ENCODE measurements at regions not wholly inside any gene's neighbourhood (a gene's known extent, or its start where the extent isn't known, plus 50 kb on each side); places are given as distances from the start of the nearest gene placed in this dataset.
"Not testable (repeated sequence)": the region's sequence is repeated elsewhere in the genome, so short reads cannot be mapped to it uniquely, and the experiment has no call there.

DNA sequence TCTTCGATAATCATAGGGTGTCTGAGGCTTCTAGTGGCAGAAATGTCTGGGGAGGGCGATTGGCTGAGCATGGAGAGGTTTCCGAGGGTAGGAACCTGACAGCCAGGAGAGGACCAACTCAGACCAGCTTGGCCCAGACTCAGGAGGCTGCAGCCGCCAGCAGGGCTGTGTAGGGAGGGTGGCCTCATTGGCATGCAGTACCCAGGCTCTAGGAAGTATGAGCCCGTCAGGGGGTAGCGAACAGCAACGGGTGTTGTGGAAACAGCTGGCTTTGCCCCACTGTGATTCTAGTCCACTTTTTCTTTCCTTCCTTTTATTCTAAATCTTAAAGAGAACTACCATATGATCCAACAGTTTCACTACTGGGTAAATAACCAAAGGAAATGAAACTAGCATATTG, 103.3 kb downstream of the DIRAS3 start:
- DNase-seq (ENCODE audit: low spot score) = no peak

DNA sequence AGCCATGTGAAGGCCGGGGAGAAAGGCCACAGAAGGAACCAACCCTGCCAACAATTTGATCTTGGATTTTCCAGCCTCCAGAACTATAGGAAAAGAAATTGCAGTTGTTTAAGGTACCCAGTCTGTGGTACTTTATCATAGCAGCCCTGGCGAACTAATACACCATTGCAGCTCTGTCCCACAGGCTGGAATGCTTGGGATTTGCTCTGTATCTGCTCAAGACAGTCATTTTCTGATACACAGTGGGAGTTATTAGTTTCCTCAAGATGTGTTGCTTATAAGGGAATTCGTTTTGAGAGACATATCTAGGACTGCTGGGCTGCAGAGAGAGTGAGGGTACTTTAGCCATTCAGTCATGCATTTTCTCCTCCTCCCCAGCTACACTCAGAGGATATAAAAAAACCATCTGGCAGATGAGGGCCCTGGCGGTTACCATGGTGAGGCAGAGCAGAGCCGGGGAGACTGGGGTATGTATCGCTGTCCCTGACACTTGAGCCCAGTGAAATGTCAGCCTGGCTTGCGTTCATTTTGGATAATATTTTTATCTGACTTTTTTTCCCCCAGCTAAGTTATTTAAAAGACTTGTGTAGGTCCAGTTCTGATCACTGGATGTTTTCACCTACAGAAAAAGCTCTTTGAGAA, 104.6 kb downstream of the DIRAS3 start:
- DNase-seq (ENCODE audit: low spot score) = no peak

DNA sequence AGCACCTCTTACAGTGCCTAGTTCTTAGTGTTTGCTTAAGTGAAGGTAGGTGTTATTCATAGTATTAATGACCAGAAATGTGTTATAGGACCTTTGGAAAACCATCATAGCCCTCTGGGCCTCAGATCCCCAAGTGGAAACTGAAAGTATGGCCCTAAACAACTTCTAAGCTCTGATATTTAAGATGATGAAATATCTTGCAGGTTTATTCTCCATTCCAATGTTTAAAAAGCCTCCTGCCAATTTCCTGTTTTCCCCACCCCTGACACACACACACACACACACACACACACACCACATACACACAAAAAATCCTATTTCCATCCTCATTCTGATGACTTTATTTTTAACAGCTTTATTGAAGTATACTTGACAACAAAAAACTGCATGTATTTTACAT, 108.2 kb downstream of the DIRAS3 start:
- no peak for DNase-seq (ENCODE audit: low spot score)

DNA sequence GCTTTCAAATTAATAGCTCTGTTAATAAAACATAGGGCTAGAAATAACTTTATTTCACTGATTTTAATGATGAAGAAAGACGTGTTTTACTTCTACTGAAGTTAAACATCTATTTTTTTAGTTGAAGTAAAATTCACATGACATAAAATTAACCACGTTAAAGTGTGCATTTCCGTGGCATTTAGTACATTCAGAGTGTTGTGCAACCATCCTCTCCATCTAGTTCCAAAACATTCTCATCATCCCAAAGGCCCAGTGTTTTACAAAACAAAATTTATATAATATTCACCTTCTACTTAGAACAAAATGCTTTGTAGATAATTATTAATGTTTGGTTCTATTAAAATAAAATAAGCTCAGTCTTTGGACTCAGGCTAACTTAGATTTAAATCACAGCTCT, 108.5 kb upstream of the GNG12 start:
- no peak for DNase-seq (ENCODE audit: low spot score)

DNA sequence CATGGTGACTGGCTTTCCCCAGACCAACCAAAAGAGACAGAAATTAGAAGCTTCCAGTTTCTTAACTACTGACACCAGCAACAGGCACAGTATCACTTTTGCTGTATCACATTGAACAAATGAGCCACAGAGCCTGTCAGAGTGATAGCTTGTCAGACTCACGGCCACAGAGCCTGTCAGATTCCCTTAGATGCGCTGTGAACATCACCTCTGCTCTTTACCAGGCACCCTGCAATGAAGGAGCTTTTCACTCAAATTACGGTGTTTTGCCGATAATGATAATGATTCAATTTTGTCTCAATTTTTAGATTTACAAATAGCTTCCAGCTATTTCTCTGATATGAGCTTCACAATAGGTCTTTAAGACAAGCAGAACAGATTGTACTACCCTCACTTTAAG, 107.9 kb upstream of the GNG12 start:
- DNase-seq (ENCODE audit: low spot score) = no peak

DNA sequence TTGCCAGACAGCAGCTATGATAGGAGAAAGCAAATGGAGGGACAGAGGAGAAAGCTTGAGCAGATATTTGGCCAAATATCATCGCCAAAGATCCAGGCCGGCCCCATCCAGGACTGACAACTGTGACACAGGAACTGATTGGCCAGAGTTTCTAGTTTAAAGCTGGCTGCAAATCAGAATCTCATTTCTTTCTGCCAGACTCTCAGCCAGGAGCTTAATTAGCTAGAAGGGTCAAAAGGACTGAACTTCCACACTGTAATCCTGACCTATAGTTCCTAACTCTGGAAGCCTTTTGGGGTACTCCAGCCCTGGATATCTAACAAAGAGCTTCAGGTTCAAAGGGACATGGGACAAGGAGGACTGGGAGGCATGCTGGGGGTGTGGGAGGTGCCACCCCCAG, 106.7 kb upstream of the GNG12 start:
- DNase-seq (ENCODE audit: low spot score) = no peak

DNA sequence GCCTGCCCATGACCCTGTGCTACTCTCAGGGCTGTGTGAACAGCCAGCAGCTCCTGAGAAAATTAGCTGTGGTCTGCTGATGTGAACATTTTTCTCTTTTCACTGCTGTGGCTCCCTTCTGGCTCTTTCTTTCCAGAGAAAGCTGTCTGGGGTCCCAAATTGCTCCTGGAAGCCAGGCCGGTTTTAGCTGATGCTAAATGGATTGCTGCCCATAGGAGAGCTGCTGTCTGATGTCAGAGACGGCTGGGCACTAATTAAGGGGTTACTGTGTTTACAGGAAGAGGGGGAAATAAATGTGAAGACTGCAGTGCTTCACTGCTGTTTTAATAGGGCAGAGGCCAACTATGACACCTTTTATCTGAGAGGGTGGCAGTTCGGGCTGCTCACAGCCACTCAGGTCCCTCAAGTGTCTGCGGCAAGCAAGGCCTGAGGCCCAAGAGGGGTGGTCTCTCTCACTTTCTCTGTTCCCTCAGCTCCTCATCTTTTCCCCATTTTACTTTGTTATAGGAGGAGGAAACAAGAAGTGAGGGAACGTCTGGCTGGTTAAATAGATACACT, 106.0 kb upstream of the GNG12 start:
- no peak for DNase-seq (ENCODE audit: low spot score)

DNA sequence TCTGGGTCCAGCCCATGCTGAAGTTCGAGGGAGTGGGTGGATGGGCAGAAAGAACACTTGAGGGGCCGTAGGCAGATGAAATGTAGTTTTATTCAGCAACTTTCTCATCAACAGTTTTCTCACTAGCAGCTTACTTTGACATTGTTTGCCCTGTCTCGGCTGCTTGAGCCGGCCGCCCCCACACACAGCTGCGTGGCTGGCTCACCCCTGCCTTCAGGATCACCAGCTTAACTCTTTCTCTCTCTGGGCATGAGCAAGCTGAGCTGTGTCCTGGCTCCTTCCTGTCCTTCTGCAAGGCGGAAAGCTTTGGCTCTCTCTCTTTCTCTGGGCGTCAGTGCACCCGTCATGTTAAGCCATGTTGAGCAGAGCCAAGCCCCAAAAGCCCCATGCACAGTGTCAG, 104.4 kb upstream of the GNG12 start:
- DNase-seq (ENCODE audit: low spot score) = no peak

DNA sequence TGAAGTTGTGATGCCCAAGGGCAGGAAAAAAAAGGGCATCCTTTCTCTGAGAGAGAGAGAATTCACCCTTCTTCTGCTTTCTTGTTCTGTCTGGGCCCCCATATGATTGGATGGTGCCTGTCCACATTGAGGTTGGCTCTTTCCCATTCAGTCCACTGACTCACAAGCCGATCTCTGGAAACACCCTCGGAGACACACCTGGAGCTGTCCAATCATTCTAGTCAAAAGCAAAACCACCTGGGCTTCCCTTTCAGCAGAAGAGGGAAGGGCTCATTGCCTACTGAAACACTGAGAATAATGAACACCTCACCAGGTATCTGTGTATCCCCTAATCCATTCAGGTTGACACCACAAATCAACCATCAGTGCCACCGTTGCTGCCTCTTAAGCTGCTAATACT, 103.7 kb upstream of the GNG12 start:
- no peak for DNase-seq (ENCODE audit: low spot score)

DNA sequence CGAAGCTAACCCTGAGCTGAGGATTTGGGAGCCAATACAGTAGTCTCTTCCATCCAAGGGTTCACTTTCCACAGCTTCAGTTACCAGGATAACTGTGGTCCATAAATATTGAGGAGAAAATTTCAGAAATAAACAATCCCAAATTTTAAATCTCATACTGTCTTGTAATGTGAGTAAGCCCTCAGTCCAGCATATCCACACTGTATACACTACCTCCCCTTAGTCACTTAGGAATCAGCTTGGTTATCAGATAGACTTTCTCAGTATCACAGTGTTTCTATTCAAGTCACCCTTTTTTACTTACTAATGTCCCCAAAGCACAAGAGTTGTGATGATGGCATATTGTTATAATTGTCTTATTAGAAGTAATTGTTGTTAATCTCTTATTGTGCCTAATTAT, 102.3 kb upstream of the GNG12 start:
- no peak for DNase-seq (ENCODE audit: low spot score)

DNA sequence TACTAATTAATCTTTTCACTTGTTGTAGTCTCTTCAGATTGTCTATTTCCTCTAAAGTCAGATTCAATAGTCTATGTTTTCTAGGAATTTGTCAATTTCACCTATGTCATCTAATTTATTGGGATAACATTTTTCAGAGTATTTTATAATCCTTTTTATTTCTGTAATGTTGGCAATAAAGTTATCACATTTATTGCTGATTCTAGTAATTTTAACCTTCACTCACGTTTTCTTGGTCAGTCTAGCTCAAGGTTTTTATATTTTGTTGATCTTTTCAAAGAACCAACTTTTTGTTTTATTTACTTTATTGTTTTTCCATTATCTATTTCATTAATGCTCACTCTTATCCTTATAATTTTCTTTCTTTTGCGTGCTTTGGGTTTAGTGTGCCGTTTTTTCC, 97.9 kb upstream of the GNG12 start:
- DNase-seq (ENCODE audit: low spot score) = no peak

DNA sequence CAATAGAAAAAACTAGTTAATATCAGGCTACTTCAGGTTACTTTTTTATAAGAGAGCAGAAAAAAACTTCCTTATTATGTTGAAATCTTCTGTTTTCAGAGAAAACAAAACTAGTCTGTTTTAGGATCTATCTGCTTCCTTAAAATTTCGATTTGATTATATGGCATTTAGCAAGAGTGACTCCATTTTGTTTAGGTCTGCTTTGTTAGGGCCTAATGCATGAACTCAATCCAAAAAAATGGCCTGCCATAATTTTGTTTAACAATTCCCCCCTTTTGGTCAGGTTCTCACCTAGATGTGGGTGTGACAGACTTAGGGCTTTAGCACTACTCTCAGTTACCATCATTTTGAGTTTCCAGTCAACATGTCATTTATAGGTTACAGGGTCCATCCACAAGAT, 89.8 kb upstream of the GNG12 start:
- no peak for DNase-seq (ENCODE audit: low spot score)

DNA sequence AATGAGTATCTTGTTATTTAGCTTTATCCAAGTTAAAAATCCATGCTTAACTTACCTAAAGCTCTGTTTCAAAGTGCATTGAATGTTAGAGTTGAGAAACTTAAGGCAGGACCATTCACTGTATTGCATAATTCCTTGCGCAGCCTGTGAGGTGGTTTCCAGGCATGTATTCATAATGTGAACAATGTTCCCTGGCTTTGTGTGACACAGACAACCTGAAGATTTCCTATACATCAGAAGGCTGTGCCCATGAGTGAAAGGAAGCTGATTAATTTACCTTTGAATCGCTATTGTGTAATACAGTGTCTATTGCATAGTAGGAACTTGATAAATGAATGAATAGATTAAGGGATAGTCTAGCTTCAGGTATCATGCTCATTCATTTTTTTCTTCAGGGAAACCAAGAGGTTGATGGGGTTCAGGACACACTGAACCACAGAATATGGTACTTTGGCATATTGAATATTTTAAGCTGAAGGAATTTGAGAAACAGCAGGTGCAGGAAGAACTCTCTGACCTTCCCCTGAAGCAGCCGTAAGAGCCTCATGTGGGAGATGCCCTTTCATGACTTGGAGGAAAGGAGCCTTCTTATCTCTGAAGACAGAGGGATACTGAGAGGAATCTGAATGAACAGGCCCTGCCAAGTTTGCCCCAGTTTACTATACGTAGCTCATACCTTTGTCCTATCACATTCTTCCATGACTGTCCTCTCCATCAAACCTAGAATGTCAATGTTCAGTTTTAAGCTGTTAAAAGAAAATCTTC, 88.6 kb upstream of the GNG12 start:
- no peak for DNase-seq (ENCODE audit: low spot score)

DNA sequence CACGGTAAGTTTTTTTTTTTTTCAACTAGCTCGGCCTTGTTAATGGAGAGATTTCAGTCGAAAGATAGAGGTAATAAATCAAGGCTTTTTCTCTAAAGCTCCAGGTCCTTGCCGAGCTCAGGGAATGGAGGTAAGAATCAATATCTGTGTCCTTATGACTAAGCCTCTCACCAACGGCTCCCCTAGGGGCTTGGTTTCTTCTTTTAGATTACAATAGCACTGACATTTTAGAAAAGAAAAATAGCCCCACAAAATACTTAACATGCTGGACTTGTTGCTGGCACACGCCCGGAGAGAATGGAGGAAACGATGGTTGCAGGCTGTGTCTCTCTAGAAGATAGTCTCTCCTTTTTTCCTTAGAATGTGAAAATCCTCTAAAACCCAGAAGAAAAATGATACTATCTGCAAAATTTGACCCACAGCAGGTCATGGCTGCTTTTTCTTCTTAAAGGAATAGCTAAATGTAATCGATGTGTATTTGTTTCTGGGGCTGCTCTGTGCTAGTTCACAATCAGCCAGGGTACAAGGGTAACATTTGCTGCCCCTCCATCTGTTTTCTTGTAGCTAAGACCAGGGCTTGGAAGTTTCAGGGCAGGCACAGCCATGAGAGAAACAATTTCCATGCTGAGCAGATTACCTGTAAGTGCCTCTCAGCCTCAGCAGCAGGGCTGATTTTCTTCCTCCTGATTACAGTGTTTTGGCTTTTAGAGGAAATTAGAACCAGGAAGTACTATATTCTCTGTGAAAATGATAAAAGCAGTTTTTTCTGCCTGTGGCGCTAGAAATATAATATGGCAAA, 86.2 kb upstream of the GNG12 start:
- DNase-seq (ENCODE audit: low spot score) = no peak

DNA sequence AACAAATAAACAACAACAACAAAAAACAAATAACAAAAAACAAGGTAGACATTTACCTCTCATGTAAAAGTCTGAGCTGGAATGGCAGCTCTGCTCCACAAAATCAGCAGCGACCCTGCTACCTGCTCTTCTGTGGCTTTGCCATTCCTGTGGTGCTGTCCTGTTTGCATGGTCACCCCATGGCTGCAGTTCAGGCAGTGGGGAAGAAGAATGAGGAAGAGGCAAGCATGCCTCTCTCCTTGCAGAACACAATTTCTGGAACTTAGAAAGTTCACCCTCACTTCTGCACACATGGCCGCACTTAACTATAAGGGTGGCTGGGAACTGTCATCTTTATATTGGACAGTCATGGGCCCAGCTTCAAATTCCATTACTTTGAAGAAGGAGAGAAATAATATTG, 84.8 kb upstream of the GNG12 start:
- no peak for DNase-seq (ENCODE audit: low spot score)

DNA sequence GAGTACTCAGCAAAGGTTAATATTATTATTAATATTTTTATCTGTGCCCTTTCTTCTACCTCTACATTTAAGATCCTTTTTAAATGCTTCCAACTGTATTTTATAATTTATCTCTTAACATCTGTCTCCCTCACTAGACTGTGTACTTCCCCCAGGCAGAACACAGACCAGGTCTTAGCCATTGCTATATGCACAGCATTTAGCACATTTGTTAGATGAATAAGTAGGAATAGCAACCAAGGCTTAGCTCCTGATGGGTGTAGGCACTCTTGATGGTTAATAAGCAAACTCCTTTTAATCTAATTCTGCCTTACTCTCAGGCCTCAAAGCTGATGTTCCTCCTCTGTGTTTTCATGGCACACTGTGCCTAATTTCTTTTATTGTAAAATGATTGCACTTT, 83.7 kb upstream of the GNG12 start:
- no peak for DNase-seq (ENCODE audit: low spot score)

DNA sequence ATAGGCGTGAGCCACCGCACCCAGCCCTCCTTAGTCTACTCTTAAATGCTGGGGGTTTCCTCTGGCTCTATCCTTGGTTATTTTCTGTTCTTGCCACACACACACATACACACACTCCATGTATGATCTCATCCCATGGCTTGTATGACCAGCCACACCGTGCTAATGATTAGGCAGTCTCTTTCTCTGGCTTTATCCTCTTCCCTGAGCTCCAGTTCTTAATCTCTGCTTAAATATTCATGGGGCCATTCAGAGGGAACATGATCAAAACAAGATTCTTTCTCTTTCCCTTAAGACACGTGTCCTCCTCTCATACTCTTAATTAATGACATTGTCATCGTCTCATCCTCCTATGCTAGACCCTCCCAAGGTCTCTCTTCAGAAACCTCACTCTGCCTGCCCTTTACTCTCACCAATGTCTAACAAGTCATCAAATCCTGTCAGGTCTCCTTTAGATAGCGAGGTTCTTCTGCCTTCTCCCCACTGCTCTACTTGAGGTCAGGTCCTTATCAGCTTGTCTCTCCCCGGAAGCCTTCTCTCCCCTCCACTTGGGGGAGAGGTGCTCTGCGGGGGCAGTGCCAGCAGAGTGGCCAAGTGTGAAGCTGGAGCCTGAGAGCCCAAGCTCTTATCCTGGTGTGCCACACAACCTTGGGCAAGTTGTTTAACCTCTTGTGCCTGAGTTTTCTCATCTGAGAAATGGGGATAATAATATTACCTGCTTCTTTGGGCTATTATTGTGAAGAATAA, 83.0 kb upstream of the GNG12 start:
- DNase-seq (ENCODE audit: low spot score) = no peak

DNA sequence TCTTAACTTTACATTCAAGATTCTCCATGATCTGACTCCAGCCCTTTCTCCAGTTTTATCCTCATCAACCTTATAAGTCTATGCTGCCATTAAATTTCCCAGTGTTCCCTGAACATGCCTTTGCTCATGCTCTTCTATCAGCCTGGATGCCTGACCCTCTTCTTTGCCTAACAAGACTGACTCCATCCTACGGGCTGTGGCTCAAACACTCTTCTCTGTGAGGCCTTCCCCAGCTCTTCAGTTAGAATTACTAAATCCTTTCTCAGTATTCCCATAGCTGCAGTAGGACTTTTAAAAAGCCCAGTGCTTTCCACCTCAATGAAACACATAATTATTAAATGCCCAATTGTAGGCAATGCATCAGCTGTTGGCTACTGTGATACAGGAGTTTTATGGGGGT, 76.5 kb upstream of the GNG12 start:
- no peak for DNase-seq (ENCODE audit: low spot score)

DNA sequence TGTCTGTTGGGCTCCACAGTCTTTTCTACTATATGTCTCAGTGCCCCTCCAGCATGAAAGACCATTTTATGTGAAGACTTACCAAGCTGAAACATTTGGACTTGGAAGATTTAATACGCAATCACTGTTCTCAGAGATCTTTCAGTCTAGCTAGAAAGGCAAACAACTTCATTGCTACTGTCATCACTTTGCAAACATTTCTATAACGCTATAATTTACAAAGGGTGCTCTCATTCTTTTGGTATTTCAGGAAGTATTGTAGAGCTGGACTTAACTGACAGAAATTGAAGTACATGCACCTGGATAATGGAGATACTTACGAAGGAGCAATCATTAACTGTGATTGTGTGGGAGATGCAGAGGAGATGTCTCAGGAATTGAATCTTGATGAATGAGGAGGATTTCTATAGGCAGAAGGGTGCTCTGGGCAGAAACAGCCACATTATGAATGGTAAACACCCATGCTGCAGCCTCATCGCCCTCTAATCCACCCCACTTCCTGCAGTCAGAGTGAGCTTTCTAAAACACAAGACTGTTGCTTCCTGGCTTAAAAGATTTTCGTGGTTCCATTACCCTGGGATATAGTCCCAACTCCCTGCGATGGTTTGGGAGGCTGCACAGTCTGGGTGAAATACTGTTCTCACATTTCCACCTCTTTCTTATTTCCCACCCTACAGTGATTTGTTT, 75.1 kb upstream of the GNG12 start:
- no peak for DNase-seq (ENCODE audit: low spot score)

DNA sequence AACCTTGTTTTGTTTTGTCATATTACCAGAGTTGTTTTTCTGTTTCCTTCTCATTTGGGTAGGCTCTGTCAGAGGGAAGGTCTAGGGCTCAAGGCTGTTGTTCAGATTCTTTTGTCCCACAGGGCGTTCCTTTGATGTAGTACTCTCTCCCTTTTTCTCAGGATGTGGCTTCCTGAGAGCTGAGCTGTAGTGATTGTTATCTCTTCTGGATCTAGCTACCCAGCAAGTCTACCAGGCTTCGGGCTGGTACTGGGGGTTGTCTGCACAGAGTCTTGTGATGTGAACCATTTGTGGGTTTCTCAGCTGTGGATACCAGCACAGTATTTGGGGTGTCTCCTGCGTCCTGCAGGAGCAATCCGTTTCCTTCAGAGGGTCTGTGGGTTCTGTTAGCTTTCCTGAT, 74.2 kb upstream of the GNG12 start:
- DNase-seq (ENCODE audit: low spot score) = not testable (repeated sequence)

DNA sequence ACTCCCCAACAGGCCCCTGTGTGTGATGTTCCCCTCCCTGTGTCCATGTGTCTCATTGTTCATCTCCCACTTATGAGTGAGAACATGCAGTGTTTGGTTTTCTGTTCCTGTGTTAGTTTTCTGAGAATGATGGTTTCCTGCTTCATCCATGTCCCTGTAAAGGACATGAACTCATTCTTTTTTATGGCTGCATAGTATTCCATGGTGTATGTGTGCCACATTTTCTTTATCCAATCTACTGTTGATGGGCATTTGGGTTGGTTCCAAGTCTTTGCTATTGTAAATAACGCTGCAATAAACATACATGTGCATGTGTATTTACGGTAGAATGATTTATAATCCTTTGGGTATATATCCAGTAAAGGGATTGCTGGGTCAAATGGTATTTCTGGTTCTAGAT, 72.7 kb upstream of the GNG12 start:
- DNase-seq (ENCODE audit: low spot score) = not testable (repeated sequence)

Data from kidney capillary endothelial cell (primary cell).